ENCODE measurements at regions not wholly inside any gene's neighbourhood (a gene's known extent, or its start where the extent isn't known, plus 50 kb on each side); places are given as distances from the start of the nearest gene placed in this dataset.
"Not testable (repeated sequence)": the region's sequence is repeated elsewhere in the genome, so short reads cannot be mapped to it uniquely, and the experiment has no call there.

- DNase-seq (ENCODE audit: low read depth in 2 of 2), result no peak
These were observed 112.1 kb upstream of the LDB2 start for GRCh38 chr4:17010426-17011087.

- DNase-seq (ENCODE audit: low read depth in 2 of 2), result no peak
These were observed 111.5 kb upstream of the LDB2 start for GRCh38 chr4:17009871-17010367.

GRCh38 chr4:17008834-17009345, 110.4 kb upstream of the LDB2 start:
- DNase-seq (ENCODE audit: low read depth in 2 of 2), result no peak

- not testable (repeated sequence) for DNase-seq (ENCODE audit: low read depth in 2 of 2)
These were observed 105.4 kb upstream of the LDB2 start for GRCh38 chr4:17003606-17004392.

GRCh38 chr4:16995451-16995850, 97.0 kb upstream of the LDB2 start:
- no peak for DNase-seq (ENCODE audit: low read depth in 2 of 2)

- DNase-seq (ENCODE audit: low read depth in 2 of 2), result no peak
These were observed 95.8 kb upstream of the LDB2 start for GRCh38 chr4:16993956-16994840.

GRCh38 chr4:16992566-16993225, 94.3 kb upstream of the LDB2 start:
- DNase-seq (ENCODE audit: low read depth in 2 of 2), result no peak

- no peak for DNase-seq (ENCODE audit: low read depth in 2 of 2)
These were observed 93.0 kb upstream of the LDB2 start for GRCh38 chr4:16991450-16991849.

GRCh38 chr4:16989371-16989770, 90.9 kb upstream of the LDB2 start:
- DNase-seq (ENCODE audit: low read depth in 2 of 2), result no peak

- no peak for DNase-seq (ENCODE audit: low read depth in 2 of 2)
These were observed 90.4 kb upstream of the LDB2 start for GRCh38 chr4:16988814-16989213.

- no peak for DNase-seq (ENCODE audit: low read depth in 2 of 2)
These were observed 78.6 kb upstream of the LDB2 start for GRCh38 chr4:16977081-16977480.

- no peak for DNase-seq (ENCODE audit: low read depth in 2 of 2)
These were observed 71.3 kb upstream of the LDB2 start for GRCh38 chr4:16969696-16970135.

GRCh38 chr4:16967722-16968121, 69.3 kb upstream of the LDB2 start:
- DNase-seq (ENCODE audit: low read depth in 2 of 2), result peak in 1 of 2 experiments; percentile 17

- no peak for DNase-seq (ENCODE audit: low read depth in 2 of 2)
These were observed 60.9 kb upstream of the LDB2 start for GRCh38 chr4:16959305-16959704.

GRCh38 chr4:16952896-16953630, 54.6 kb upstream of the LDB2 start:
- DNase-seq (ENCODE audit: low read depth in 2 of 2), result no peak

GRCh38 chr4:16952462-16952871, 54.0 kb upstream of the LDB2 start:
- peak; percentile 55 to 57 for DNase-seq (ENCODE audit: low read depth in 2 of 2)
